Epithelial cell of esophagus (primary cell): ENCODE measurements at regions not wholly inside any gene's neighbourhood (a gene's known extent, or its start where the extent isn't known, plus 50 kb on each side); places are given as distances from the start of the nearest gene placed in this dataset.

ENCODE experiments used
- DNase-seq: peaks from one replicate; pipeline ENCODE4 v3.0.0; 2010; ENCODE audit warnings: low read depth
- H3K4me3 ChIP-seq: 2 replicates; pipeline ENCODE4 v1.5.1; 2011; ENCODE audit warnings: mild to moderate bottlenecking, low read length, control low read depth
- TF ChIP-seq, protein P1 (sequence below): IDR thresholded peaks from 2 replicates; pipeline ENCODE4 v1.5.1; 2011; ENCODE audit warnings: low read depth, mild to moderate bottlenecking, low read length, control low read depth, inconsistent platforms; ENCODE audit not compliant: insufficient read depth; ENCODE audit errors: missing control alignments

DNA sequence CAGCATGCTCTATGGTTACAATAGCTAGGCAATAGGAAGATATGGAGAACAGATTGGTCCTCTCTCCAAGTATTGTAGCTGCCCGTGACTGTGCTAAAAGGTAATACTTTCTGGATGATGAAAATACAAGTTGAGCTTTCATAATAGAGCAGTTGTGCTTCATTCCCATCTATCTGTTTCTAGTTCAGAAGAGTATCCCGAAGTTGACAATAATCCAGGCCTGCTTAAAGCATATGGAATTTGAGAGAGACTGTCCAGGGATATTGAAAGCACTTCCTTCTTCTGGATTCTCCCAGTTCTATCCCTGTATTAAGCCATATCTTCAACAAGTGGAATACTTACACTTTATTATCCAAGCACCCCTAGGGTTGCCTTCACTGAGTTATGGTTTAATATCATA, 350.4 kb downstream of the EFNA5 start:
- TF ChIP-seq, protein P1, sequence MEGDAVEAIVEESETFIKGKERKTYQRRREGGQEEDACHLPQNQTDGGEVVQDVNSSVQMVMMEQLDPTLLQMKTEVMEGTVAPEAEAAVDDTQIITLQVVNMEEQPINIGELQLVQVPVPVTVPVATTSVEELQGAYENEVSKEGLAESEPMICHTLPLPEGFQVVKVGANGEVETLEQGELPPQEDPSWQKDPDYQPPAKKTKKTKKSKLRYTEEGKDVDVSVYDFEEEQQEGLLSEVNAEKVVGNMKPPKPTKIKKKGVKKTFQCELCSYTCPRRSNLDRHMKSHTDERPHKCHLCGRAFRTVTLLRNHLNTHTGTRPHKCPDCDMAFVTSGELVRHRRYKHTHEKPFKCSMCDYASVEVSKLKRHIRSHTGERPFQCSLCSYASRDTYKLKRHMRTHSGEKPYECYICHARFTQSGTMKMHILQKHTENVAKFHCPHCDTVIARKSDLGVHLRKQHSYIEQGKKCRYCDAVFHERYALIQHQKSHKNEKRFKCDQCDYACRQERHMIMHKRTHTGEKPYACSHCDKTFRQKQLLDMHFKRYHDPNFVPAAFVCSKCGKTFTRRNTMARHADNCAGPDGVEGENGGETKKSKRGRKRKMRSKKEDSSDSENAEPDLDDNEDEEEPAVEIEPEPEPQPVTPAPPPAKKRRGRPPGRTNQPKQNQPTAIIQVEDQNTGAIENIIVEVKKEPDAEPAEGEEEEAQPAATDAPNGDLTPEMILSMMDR = no peak
- no peak overlapping the region for H3K4me3 ChIP-seq
- no peak for DNase-seq

DNA sequence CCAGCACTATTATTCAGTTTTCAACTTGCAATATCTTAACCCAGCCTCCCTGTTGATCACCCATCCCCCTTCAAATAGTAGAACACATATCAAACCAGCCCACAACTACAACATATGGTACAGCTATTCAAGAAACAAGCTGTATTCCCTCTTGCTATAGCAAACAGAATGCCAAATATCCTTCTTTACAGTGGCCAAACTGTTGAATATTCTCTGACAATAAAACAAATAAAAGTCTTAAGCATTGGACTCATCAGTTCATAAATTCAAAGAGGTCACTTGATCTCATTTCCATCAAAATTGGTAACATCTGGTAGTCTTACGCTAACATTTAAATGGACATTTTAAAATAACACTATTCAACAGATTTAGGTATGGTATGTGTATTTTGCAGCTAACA, 350.8 kb downstream of the EFNA5 start:
- no peak overlapping the region for H3K4me3 ChIP-seq
- DNase-seq = no peak
- TF ChIP-seq, protein P1 = no peak

DNA sequence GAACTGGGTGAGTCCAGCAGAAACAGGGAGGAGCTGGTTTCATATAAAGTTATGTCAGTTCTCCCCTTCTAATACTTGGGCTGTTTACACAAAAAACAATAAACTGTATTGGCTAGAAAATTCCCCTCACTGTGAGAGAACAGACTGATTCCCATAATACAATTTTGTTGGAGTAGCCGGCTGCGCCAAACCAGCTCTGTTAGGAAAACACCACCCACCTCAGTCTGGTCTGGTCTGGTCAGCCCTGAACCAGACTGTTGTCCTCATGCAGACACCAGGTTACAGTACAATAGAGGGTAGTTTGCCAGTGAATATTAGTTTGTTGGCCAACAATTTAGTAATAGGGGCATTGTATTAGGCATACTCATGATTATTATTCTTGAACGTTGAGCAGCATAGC, 356.4 kb downstream of the EFNA5 start:
- H3K4me3 ChIP-seq = no peak overlapping the region
- DNase-seq = no peak
- TF ChIP-seq, protein P1 = no peak

DNA sequence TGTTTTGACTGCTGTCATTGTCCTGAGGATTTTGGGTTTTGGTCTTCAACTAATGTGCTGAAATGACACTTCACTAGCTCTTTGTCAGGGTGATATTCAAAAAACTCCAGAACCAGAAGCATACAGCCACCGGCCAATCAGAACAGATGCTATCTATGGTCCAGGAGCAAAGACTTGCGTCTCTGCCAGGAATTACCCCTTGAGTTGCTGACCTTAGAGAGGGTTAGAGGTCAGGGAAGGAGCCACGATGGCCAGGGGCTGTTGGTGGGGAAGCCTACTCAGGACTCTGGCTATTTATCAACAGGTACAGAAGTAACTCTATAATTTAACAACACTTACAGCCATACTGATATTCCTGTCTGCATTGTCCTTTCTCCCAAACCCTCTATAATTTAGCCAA, 356.8 kb downstream of the EFNA5 start:
- TF ChIP-seq, protein P1 = no peak
- no peak for DNase-seq
- H3K4me3 ChIP-seq = no peak overlapping the region

DNA sequence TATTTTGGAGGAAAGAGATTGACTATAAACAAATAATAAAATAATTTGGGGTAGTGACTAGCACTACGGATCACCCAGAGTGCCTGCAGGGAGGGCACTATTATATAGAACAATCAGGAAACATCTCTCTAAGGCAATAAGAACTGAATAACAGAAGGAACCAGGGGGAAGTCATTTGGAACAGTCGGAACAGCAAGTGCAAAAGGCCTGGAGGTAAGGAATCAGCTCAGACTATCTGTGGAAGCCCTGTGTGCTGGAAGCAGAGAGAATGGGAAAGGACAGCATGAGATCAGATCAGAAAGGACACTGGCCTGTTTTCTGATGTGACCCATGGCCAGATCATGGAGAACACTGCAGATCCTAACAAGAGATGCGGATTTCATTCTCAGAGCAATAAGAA, 357.6 kb downstream of the EFNA5 start:
- no peak for DNase-seq
- no peak overlapping the region for H3K4me3 ChIP-seq
- TF ChIP-seq, protein P1 = no peak

DNA sequence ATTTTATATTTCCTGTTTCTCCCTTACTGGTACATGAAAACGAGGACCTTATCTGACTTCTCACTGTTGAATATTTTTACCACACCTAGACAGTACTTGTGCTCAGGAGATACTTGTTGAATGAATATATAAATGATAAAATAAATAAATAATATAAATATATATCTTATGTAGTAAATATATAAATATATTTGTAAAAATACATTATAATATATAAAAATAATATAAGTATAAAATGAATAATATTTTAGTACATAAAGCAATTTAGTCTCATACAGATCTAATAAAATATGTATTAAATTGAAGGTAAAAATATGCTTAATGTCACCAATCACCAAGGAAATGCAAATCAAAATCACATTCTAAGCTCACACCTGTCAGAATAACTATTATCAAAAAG, 360.6 kb downstream of the EFNA5 start:
- no peak for DNase-seq
- no peak overlapping the region for H3K4me3 ChIP-seq
- TF ChIP-seq, protein P1 = no peak

DNA sequence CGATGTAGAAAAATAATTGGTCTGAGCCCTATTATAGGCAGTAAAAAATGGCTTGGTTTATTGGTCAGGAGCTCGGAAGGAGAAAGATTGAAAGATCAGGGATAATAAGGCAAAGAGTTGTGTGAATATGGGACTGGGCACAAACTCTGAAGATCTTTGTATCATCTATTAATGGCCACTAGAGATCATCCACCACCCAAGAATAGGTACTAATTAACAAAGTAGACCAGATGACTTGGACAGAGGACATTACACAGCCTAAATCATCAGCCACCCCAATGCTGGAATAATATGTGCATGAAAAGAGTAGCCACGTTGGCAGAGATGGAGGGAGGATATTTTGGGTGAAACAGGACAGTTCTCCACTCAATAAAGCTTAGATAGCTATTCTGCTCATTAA, 364.1 kb downstream of the EFNA5 start:
- TF ChIP-seq, protein P1 = no peak
- H3K4me3 ChIP-seq = no peak overlapping the region
- DNase-seq = peak; percentile 19
